Activated CD4-positive, alpha-beta T cell treated with anti-CD3 and anti-CD28 coated beads for 4 hours (primary cell): ENCODE measurements at regions not wholly inside any gene's neighbourhood (a gene's known extent, or its start where the extent isn't known, plus 50 kb on each side); places are given as distances from the start of the nearest gene placed in this dataset.

Experiments used
- DNase-seq, 2 donors: peaks; one replicate each; pipeline ENCODE4 v3.0.0-alpha.2; 2020

DNA sequence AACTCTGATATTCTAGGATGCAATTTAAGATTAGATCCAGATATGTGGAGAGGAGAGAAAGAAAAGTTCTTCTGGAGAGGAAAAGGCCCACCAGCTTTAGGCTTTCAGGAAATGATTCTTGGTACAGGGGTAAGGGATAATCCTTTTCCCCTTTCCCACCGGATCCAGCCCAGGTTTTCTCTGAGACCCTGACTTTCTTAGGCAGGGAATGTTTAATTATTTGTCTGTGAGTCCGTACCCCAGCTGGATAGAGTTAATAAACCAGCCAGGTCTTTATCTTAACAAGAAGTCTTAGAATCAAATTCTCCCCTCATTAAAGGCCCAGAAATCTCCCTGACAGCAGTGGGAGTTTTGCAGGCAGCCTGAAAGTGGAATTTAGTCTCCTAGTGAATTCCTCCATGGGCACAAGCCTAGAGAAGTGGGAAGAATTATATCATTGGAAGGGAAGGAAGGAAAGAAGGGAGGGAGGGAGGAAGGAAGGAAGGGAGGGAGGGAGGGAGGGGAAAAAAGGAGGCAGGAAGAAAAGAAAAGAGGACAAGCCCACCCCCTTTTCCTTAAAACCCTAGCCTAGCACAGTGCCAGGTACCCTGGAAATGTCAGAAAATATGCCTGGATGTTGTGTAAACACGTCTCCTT lies 189.0 kb downstream of the PLPP3 start:
- DNase-seq = no peak

DNA sequence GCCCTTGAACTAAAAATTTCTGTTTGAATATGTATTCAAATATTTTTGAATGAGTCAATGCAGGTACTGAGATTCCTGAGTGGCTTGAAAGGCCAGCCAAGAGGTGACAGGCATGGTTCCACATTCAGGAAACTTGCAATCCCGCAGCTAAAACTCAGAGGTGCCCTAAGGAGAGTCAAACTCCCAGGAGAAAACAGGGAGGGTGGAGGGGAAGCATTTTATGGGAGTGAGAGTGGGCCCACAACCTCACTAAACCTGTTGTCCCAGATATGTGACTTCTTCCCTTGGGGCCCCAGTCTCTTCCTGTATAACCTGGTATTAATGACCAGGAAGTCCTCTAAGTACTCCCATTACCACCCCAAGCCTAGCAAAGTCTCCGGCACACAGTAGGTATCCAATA lies 189.6 kb downstream of the PLPP3 start:
- DNase-seq = no peak

DNA sequence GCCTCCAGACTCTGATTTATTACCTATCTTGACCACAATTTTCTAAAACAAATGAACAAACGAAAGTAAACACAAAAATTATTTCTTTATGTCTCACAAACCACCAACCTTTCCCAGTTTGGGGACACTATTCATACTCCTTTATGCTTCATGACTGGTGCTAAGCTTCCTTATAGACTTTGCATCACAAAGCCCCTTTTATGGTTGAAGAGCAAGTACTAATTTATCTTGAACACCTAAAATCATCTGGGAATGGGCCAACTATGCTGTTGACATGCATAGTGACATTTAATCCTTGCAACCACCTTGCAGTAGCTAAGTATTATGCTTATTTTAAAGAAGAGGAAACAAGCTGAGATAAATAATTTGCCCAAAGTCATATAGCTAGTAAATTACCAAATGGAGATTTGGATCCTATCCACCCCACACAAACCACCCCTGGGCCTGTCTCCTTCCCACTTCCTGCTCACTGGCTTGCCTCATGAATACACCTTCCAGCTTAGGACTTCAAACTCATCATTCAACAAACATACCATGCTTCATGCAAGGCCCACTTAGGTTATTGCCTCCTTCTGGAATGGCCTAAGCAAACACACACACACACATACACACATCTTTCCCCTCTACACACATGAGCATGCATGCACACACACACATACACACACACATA lies 192.2 kb downstream of the PLPP3 start:
- DNase-seq = no peak

DNA sequence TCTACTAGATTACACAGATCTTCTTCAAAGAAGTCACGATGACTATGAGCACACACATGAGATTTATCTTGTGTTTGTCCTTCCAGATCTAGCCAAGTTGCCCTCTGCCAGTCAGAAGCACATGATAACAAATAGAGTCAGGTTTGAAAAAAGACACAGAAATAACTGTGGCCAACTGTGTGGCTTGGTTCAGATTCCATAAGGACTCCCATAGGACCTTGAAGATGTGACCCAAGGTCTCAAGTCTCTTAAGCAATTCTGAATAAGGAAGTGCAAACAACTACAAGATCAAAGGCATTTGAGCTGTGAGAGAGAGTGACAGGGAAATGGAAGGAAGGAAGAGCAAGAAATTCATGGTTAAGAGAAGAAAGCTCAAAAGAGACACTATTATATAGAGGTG lies 194.0 kb downstream of the PLPP3 start:
- DNase-seq = no peak

DNA sequence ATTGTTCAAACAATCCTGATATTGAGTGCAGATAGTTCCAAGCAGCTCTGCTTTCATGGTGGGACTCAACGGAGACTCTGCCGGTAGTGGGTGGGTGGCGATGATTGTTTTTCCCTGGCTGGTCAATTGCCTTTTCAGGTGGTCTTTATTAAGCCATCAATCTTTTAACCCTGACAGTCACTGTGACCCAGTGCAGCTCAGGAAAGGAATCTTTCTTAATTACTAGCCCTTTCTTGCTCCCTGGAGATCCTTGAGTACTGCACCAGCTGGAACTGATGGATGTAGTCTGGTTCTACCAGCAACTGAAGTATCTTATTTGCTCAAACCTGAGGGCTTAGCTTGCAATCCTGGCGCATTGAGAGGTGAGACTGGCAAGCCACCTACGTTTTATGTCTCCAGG lies 196.4 kb downstream of the PLPP3 start:
- DNase-seq = no peak

DNA sequence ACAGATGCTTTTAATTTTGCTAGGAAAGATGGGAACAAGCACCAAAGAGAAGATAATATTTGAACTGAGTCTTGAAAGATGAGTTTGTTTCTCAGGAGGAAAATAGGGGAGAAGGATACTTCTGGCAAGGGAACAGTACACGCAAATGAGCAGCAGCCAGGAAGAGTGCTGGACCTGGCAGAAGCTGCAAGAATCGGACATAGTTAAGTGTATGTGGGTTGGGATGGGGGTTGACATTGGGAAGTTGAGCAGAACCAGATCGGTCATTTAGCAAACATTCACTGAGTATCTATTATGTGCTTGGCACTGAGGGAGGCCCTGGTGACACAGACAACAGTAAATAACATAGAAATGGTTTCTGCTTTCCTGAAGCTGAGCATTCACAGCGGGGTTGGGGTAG lies 198.8 kb downstream of the PLPP3 start:
- DNase-seq = no peak

DNA sequence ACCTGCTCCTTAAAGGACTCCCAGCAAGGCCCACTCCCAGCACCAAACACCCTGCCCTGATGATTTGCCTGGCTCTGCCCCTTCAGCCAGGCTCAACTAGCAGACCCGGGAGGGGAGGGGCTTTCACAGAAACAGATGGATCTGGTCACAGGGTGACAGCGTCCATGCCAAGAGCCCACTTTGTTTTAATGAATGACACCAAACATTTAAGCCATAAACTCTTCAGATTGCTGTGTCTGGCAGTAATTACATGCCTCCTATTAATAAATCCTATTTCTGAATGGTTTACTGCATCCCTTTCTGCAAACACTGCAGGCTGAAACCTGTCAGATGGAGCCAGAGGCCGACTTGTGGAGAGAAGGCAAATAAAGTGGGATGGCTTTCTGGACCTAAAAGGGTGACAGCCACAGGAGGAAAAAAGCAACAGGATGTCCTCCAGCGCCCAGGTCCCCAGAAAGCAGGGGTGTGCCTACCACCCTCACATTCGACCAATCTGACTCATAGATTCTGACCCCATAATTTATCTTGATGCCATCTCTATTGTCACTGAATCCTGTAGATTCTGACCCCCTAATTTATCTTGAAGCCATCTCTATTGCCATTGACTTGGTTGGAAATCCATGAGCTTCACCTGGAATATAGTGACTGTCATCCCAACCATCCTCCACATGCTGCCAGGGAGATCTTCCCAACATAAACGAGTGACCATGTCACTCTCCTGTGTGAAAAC lies 200.9 kb downstream of the PLPP3 start:
- DNase-seq = no peak

DNA sequence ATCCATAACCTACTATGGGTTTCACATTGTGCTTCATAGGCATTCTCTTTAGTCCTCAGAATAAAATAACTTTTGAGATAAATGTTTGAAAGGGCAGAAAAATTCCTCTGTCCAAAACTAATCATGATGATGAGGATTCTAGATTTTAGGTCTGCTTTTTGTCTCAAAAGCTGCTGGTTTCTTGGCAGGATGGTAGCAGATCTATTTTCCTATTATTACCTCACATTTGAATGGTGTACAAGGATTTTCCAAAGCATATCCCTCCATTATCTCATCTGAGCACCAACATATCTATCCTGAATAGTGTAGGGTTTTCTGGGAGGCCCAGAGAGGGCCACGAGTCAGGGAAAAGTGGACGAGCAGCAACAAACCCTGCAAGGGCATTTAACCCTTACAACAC lies 201.9 kb downstream of the PLPP3 start:
- DNase-seq = no peak

DNA sequence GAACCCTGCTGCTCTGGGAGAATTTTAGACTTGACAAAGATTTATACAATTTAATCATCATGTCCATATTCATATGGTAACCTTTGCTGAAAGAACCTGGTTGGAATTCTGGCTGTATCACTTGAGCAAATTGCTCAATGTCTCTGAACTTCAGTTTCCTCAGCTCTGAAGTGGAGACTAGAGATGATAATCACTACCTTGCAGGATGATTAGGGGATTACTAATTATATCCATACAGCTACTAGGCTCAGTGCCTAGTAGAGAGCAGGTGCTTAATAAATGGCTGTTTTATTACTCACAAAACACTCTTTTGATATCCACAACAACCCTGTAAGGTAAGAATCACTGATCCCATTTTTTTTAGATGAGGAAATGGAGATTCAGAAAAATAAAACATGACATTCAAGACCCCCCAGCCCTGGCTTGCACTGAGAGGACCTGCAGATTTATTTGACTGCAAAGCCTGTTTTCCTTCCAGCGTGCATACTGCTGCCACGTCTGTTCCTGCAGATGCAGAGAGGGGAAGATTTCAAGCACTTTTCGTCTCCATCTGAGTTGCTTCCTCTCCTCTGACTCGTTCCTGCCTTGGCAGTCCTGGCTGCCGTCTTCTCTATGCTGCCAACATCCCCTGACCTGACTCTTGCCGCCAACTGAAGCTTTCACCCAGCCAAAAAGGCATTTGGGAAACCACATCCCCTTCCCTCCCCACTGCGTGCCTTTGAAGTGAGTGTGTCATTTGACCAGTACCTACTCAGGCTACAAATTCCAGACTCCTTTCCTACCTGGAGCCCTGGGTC lies 203.0 kb downstream of the PLPP3 start:
- DNase-seq = no peak

DNA sequence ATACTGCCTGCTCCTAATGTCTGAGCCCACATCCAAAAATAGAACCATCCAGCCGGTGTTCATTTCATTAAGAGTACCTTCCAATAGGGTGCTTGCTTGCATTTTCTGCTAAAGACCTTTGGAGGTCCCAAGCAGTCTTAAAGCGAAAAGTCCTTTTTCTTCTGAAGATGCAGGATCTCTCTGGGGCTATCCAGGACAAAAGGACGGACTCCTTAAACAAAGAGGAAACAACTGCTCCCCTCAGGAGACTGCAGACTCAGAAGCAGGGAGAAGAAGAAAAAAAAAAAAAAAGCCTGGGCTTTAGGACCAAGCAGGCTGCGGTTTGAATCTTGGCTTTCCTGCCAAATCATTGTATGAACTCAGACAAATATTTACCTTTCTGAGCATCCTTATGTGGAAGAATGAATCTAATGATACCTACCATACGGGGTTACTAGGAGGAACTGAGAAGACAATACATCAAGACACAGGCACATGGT lies 204.0 kb downstream of the PLPP3 start:
- no peak for DNase-seq

DNA sequence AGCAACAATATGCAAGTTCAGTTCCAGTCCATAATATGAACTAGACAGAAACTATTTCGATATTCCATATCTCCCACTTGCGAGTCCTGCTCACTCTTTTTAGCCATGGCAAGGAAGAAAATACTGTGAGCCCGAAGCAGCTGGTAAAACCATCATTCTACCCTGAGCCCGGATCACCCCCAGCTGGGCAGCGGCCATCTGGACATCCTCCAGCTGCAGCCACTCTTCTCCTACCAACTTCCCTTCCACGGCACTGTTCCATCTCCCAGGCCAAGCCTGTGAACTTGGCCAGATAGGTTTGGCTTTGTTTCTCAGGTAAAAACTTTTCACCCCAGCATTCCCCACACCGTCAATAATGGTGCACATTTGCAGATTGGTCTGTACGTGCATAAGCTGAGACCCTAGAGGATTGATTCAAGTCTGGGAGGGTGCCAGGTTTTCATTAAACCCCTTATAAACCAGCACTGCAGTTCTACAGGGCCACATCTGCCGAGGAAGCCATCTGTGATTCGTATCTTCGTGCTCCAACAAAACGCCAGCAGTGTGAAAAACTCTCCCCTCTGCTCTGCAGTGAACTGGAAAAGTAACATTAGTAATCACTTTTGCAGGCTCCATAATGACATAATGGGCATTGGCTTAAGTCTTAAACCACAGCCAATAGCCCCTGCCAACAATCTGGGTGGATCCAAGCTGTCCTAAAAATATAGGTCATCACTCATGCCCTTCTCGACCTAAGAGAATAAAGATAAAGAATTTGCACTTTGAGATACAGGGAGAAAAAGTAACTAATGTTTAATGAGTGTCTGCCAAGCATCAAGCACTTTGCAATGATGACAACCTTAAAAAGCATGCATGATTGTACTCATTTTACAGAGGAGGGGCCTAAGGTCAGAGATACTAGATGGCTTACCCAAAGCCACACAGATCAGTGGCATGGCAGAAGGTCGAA lies 205.1 kb downstream of the PLPP3 start:
- DNase-seq = no peak

DNA sequence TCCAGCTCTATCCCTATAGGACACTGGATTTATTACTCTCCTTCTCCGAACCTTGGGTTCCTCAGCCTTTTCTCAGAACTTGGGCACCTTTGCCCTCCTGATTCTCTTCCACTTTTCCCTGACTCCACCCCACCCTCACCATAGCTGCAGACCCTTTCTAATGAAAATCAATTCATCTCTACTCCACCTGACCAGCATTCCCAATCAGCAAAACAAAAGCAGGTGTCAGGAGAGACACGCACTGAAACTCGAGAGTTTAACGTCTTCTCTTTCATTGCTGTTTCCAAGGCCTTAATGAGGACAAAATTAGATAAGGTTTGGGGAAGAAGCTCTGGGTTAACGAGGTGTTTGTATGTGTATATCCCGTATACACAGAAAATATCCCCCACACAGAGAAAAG lies 208.8 kb downstream of the PLPP3 start:
- no peak for DNase-seq

DNA sequence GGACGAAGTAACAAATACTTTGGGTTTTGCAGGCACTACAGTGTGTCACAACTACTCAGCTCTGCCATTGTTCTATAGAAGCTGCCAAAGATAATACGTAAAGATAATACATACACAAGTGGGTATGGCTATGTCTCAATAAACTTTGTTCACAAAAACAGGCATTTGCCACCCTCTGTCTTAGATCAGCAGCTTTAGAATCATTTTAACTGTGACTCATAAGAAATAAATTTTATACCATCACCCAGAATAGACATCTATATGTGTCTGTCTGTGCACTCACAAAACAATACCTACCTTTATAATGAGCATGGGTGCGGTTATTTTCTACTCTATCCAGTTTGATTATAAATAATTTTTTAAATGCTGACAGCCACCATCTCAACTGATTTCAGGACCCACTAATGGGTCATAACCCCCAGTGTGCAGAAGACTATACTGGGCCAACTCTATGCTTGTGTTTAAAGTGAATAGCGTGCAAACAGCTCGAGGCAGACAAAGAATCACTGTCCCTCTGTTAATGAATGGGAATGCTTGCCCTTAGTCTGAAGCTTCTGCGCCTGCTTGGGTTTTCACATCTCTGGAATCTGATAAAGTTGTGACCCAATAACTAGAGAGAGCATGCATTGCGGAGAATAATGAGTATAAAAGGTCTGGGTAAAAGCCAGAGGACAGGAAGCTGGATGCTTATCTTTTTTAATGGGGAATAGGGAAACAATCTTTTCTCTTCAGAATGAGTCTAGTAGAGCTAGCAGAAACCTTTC lies 216.2 kb downstream of the PLPP3 start:
- DNase-seq = no peak

DNA sequence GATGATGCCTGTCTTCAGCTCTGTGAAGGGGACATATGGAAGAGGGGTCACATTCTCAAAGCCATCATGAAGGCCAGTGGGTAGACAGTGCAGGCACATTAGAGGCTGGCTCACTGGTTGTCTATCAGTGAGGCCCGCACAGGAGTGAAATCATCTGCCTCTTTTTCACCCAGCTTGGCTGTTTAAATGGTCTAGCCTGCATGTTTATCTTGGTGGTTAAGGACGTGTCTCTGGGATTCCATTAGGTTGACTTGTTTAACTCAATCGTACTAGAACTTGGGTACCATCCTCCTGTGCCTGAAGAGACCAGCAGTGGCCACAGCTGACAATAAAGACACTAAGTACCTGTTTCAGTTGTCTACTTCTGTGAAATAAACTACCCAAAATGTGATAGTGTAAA lies 219.3 kb downstream of the PLPP3 start:
- DNase-seq = no peak

DNA sequence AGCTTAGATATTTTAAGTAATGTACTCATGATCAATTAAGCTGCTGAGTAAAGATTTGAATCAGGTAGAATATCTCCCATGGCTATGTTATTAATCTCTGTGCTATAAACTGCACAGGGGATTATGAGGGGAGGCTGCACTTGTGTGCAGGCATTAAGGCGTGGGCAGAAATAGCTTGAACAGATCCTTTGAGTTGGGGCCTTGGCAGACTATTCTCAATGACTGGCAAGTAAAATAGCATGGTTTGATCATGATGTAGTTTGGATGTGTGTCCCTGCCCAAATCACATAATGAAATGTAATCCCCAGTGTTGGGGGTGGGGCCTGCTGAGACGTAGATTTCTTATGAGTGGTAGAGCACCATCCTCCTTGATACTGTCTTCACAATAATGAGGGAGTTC lies 220.3 kb downstream of the PLPP3 start:
- no peak for DNase-seq

DNA sequence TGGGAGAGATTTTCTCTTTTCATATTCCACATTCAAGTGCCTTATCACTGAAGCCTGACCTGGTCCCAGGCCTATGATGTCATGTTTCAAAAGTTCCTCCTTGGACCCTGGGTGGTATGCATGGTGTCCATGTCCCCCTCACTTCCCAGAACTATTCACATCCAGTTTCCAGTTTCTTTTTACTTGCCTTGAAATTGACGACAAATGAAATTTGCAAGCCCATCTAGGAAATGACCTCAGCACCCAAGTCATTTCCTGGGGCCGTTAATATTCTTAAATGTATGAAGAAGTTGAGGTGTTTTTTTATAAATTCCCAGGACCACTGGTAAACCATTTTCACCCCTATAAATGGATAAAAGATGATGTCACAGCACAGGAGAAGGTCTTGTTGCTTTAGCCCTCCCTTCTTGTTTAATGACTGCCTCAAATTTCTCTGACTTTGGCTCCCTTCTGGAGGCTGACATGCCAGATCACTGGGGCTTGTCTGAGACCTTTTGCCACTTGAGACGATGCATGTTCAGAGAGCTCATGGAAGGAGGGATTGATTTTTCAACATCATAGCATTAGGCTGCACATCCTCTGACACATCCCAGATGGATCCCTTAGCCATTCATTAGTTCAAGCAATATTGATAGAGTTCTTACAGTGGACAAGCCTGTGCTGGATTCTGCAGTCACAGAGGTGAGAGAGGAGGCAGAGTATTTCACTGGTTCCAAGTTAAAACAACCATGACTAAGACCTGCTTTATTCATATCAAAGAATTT lies 221.3 kb downstream of the PLPP3 start:
- no peak for DNase-seq

DNA sequence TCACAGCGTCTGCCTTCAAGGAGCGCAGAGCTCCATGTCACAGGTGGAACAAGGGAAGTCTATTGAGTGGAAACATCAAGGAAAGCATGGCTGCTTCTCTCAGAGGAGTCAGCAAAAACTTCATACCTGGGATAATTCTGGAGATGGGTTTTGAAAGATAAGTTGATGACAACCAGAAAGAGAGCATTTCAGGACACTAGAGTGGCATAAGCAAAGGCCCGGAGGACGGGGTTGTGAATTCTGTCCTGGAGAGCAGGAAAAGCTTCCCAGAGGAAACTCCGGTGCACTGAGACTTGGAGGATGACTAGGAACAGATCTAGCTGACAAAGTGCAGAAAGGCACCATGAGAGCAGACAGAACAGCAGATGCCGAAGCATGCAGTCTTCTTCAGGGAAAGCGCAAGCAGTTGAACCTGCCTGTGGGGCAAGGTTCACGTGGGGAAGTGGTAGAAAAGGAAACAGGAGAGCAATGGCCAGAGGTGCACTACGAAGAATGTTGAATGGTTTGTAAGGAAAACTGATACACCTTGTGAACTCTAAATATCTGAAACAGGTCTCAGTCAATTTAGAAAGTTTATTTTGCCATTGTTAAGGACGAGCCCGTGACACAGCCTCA lies 222.9 kb downstream of the PLPP3 start:
- no peak for DNase-seq

DNA sequence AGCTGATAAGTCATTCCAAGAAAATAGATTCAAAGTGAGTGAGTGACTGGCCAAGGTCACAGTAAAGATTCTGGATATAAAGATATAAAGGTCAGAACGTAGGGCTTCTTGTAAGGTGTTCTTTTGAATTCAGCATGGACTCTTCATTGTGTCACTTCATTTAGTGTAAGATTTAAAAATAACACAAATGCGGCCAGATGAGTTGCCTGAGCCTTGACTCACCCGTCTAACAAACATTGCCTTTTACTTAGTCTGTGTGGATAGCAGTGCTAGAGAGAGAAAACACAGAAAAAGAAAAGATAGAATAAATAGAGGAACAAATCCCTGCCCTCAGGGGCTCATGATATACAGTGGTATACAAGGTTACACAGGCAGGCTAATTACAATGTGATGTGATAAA lies 223.4 kb downstream of the PLPP3 start:
- DNase-seq = no peak

DNA sequence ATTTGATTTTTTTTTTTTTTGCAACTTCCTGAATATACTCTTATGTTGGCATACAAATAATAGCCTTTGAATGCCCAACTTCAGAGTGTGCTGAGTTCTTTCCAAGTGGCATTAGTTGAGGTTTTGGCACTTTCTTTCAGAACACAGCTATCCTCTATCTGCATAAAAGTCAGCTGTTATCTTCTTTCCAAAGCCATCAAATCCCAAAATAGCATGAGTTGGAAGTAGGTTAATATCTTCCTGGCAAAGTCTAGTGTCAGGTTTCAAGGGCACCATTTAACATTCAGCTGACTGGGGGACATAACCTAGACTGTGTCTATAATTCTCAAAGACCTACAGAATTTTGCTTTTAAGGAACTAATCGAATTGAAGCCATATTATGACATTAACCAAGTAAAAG lies 223.9 kb downstream of the PLPP3 start:
- DNase-seq = no peak

DNA sequence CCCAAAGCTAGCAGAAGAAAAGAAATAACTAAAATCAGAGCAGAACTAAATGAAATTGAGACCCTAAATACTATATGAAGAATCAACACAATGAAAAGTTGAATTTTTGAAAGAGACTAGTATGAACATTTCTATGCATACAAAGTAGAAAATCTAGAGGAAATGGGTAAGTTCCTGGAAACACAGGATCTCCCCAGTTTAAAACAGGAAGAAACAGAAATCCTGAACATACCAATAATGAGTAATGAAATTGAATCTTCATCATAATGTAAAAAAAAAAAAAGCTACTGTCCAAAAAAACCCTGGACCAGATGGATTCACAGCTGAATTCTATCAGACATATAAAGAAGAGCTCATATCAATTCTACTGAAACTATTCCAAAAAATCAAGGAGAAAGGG lies 233.5 kb downstream of the PLPP3 start:
- no peak for DNase-seq
